ENCODE measurements at regions not wholly inside any gene's neighbourhood (a gene's known extent, or its start where the extent isn't known, plus 50 kb on each side); places are given as distances from the start of the nearest gene placed in this dataset.

GRCh38 chr4:186414390-186414789 lies 141.0 kb downstream of the MTNR1A start:
- TF ChIP-seq, protein P1, sequence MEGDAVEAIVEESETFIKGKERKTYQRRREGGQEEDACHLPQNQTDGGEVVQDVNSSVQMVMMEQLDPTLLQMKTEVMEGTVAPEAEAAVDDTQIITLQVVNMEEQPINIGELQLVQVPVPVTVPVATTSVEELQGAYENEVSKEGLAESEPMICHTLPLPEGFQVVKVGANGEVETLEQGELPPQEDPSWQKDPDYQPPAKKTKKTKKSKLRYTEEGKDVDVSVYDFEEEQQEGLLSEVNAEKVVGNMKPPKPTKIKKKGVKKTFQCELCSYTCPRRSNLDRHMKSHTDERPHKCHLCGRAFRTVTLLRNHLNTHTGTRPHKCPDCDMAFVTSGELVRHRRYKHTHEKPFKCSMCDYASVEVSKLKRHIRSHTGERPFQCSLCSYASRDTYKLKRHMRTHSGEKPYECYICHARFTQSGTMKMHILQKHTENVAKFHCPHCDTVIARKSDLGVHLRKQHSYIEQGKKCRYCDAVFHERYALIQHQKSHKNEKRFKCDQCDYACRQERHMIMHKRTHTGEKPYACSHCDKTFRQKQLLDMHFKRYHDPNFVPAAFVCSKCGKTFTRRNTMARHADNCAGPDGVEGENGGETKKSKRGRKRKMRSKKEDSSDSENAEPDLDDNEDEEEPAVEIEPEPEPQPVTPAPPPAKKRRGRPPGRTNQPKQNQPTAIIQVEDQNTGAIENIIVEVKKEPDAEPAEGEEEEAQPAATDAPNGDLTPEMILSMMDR (IDR thresholded peaks at IDR 0.05), result no peak
- TF ChIP-seq POLR2A (IDR thresholded peaks at IDR 0.05), result no peak

Data from esophagus squamous epithelium (tissue), 4 donors.